ENCODE measurements at regions not wholly inside any gene's neighbourhood (a gene's known extent, or its start where the extent isn't known, plus 50 kb on each side); places are given as distances from the start of the nearest gene placed in this dataset.
"Not testable (repeated sequence)": the region's sequence is repeated elsewhere in the genome, so short reads cannot be mapped to it uniquely, and the experiment has no call there.

- no peak for TF ChIP-seq CTCF (IDR thresholded peaks at IDR 0.05; ENCODE audit: insufficient read depth, low read depth, low read length, missing control alignments)
- H3K4me3 ChIP-seq (ENCODE audit: low read depth, low read length): no peak overlapping the region
- no peak for DNase-seq (ENCODE audit: low read depth)
These were observed 334.9 kb upstream of the DAB2 start for GRCh38 chr5:39759701-39760100.

DNA sequence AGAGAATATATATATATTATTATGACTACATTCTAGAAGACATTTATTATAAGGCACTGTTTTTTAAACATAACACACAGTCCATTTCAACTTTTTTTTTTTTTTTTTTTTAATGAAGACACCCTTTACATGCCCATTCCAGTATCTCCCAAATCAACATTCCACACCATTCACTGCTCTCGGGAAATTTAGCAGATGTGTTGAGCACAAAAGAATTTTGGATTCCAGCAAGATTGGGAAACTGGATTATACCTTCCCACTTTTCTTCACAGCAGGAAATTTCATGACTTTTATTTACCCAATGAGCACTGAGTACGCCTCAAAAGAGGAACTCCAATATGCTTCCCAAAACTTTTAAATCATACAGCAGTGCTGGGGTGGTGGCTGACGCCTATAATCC, 333.6 kb upstream of the DAB2 start:
- no peak overlapping the region for H3K4me3 ChIP-seq (ENCODE audit: low read depth, low read length)
- TF ChIP-seq CTCF (IDR thresholded peaks at IDR 0.05; ENCODE audit: insufficient read depth, low read depth, low read length, missing control alignments): no peak
- DNase-seq (ENCODE audit: low read depth): no peak

- DNase-seq (ENCODE audit: low read depth): no peak
- no peak for TF ChIP-seq CTCF (IDR thresholded peaks at IDR 0.05; ENCODE audit: insufficient read depth, low read depth, low read length, missing control alignments)
- H3K4me3 ChIP-seq (ENCODE audit: low read depth, low read length): no peak overlapping the region
These were observed 332.4 kb upstream of the DAB2 start for GRCh38 chr5:39757131-39757530.

GRCh38 chr5:39755986-39756385, 331.2 kb upstream of the DAB2 start:
- no peak for TF ChIP-seq CTCF (IDR thresholded peaks at IDR 0.05; ENCODE audit: insufficient read depth, low read depth, low read length, missing control alignments)
- DNase-seq (ENCODE audit: low read depth): no peak
- H3K4me3 ChIP-seq (ENCODE audit: low read depth, low read length): no peak overlapping the region

- H3K4me3 ChIP-seq (ENCODE audit: low read depth, low read length): no peak overlapping the region
- no peak for TF ChIP-seq CTCF (IDR thresholded peaks at IDR 0.05; ENCODE audit: insufficient read depth, low read depth, low read length, missing control alignments)
- DNase-seq (ENCODE audit: low read depth): no peak
These were observed 330.7 kb upstream of the DAB2 start for GRCh38 chr5:39755452-39755851.

- not testable (repeated sequence) for H3K4me3 ChIP-seq (ENCODE audit: low read depth, low read length); DNase-seq (ENCODE audit: low read depth)
These were observed 329.0 kb upstream of the DAB2 start for GRCh38 chr5:39753747-39754146.

DNA sequence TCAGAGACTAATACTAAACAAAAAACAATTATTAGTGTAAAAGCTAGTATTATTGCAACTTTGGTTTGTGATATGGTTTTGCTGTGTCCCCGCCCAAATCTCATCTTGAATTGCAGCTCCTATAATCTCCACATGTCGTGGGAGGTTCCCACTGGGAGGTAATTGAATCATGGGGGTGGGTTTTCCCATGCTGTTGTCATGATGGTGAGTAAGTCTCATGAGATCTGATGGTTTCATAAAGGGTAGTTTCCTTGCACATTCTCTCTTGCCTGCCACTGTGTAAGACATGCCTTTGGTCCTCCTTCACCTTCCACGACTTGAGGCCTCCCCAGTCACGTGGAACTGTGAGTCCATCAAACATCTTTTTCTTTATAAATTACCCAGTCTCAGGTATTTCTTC, 325.9 kb upstream of the DAB2 start:
- no peak for DNase-seq (ENCODE audit: low read depth)
- H3K4me3 ChIP-seq (ENCODE audit: low read depth, low read length): no peak overlapping the region
- TF ChIP-seq CTCF (IDR thresholded peaks at IDR 0.05; ENCODE audit: insufficient read depth, low read depth, low read length, missing control alignments): no peak

DNA sequence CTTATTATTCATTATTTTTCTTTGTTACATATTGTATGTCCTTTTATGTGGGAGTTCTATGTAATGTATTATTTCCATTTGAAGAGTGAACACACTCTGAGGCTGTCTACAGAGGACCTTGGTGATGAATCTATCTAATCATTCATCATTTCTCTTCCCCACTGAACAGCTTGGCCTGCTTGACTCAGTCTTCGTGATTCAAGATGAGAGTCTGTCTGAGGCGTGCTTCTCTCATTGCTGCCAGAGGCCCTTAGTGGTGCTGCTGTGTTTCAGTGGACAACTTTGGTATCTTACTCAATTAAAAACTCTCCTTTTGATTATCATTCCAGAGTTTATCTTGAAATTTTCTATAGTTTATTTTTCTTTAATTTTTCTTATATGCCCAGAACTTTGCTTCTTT, 318.1 kb upstream of the DAB2 start:
- TF ChIP-seq CTCF (IDR thresholded peaks at IDR 0.05; ENCODE audit: insufficient read depth, low read depth, low read length, missing control alignments): no peak
- no peak overlapping the region for H3K4me3 ChIP-seq (ENCODE audit: low read depth, low read length)
- no peak for DNase-seq (ENCODE audit: low read depth)
